GM18867 (cell line): ENCODE measurements at regions not wholly inside any gene's neighbourhood (a gene's known extent, or its start where the extent isn't known, plus 50 kb on each side); places are given as distances from the start of the nearest gene placed in this dataset.

ENCODE experiments used
- ATAC-seq: cut with Tn5 transposase; IDR thresholded peaks from one replicate; pipeline ENCODE4 v1.9.1; 2021; ENCODE audit warnings: mild to moderate bottlenecking, moderate library complexity; ENCODE audit not compliant: unreplicated experiment

DNA sequence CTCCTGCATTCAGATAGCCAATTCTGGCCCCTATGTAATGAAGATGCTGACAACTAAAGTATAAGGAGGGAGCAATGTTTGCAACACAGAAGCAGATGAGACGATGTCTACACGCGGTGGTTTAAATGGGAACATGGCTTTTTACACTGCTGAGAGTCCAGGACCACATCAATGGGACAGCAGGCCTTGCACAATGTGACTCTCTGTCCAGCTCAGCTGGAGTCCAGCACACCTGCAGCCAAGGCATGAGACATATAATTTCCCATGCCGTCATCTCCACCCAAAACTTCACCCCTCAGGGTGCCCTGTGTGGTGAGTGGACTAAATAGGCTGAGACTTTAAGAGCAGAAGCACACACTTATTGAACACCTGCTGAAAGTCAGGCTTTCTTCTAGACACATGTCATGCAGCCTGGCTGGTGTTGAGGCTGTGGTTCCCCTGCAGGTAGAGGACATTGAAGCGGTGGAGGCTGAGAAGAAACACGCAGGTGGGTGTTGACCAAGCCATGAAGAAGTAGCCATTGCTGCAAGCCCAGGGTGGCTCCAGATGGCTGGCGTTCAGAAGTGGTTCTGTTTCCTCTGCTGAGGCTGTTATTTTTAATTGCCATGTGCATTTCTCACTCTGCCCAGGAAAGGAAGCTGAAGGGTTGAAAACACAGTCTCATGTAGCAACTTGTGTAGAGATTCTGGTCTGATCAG lies 345.6 kb downstream of the MYCN start:
- no peak for ATAC-seq

DNA sequence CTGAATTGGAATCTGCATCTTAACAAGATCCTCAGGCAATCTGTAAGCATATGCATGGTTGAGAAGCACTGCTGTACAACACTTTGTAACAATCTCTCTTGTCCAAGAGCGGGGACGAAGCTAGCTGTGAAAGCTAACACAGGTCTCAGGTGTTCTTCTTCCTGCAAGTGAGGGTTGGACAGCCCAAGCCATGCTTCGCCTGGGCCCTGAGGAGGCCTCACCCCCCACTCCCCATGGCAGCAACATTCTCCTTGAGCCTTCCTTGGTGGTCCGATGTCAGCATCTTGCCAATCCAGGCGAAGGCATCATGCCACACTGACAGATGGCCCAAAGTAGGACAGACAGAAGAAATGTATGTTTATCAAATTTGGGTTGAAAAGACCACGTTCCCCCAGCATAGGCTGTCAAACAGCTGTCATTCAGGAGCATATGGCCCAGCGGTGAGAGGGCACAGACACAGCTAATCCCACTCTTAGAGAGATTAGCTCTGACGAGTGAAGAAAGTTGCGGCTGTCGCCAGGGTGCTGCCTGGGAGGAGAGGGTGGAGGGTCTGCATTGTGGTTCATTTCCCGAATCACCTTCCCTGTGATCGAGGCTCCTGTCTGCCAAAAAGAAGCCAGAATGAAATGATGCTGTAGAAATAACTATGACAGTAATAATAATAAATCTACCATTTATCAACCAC lies 344.7 kb downstream of the MYCN start:
- no peak for ATAC-seq

DNA sequence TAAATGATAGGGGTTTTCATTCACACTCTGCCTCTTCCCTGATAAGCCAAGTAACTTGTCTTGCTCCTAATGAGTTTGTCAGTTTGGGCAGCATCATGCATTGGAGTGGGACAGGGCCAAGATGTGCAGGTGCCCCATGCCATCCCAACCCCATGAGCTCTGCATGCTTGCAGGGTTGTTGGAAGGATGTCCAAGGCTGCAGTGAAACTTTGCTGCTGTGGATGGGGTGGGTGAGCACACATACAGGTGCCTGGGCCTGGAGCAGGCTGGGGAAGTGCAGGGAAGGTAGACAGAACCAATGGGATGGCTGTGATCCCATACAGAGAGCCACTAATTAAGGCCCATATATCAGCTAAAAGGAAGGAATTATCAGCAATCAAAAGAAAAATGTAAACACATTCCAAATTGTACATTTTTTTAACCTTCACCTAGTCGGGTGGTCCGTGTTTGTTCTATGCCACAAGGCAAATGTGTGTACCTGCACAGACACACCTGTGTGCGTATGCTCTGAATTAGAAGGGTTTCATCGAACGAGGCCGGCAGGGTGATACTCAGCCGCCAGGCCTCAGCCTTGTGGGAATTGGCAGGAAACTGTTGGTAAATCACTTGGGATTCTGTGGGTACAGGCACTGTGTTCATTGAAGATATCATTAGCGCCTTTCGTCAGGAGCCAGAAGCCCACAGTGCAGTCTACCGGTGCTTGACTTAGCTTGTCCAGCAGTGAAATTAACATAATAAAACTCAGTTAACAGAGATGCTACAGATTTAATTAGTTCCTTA lies 342.9 kb downstream of the MYCN start:
- no peak for ATAC-seq

DNA sequence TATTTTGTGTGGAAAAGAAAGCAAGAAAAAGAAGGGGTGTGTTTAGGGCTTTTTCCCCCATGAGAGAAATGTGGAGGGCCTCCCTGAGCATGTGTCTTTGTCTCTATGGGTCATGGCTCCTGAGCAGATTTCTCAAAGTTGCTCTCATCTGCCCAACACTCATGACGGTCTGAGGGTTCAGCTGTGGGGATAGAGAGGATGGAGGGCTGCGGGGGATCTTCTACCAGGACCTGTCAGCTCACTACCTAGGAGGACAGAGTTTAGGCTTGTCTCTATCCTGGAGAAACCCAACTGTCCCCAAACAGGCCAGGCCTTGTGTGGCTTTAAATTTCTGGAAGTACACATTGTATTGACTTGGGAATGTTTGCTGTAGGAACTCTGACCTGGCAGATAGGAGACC lies 342.2 kb downstream of the MYCN start:
- ATAC-seq, result no peak

DNA sequence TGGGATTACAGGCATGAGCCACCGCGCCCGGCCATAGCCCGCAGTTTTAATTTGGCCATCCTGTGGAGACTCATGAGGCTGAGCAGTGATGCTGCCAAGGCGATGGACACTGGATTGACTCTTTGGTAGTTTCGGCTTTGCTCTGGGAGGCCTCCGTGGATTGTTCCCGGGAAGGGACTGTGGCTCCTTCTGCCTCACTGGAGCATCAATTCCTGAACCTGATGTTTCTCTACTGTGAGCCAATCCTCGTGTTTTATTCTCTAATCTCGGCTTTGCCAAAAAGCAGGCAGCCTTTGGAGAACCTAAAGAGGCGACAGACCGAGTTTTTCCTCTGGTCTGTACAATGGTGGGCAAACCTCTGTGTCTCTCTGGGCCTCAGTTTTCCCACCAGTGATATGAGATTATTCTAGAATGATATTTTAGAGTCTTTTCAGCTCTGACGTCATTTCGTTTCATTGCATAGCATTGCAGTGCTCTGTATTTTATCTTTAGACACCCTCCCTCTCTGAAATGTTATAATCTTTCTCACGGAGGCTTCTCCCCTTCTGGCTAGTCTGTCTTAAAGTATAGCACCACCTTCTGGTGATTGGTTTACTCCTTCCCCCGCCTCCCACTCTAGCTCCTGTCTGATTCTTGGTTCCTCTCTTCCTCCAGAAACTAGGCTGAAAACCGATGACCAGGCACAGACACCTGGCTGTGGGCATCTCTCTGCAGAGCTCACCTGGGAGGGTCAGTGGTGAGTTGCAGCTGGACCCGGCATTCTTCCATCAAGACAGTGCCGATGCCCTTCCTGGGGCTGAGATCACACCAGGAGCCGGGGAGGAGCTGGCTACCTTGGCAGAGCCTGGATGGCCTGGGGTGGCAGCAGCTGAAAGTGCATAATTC lies 341.3 kb downstream of the MYCN start:
- ATAC-seq, result peak; percentile 77

DNA sequence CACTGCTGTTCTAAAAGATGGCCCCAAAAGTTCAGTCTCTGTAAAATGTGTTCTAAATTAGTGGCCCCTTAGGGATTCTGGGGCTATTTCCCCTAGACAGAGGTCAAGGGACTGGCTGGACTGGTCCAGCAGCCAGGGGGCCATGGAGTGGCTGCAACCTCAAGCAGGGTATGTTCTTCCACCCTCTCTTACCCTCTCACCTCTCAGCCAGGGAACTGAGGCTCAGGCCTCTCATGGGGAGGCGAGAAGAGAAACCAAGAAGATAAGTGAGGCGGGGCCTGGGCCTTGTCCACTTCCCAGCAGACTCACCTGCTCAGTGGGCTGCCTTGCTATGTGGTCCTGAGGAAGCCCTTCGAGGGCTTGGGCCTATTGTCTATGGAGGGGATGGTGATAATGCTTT lies 339.7 kb downstream of the MYCN start:
- ATAC-seq, result no peak

DNA sequence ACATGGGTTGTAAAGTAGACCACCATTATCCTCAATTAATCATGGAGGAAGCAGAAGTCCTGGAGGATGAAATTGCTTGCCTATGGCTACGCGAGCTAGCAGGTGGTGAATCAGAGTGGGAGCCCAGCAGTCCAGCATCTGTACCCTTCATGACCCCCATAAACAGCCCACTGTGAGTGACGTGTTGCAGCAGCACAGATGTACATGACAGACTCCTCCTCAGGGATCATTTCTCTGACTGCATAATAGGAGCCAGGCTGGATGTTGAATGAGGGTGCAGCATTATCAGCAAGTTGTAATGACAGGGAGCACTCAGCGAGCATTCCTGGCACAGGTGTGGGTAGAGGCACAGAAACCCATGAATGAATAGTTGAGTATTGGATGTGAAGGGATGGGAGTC lies 339.3 kb downstream of the MYCN start:
- no peak for ATAC-seq

DNA sequence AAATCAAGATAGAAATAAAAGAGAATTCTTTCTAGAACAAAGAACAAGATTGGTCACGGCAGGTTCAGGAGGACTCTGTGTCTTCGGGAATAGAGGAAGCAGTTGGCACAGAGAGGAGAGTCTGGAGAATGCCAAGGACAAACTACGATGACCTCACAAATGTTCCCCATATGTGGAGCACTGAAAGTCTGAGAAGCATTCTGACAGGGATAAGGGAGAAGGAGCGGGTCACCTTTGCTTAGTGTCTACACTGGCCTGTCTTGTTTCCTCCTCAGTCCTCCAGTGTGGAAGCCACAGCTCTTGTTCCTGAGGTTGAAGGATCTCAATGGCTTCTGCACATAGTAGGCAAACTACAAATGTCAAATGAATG lies 338.8 kb downstream of the MYCN start:
- no peak for ATAC-seq

DNA sequence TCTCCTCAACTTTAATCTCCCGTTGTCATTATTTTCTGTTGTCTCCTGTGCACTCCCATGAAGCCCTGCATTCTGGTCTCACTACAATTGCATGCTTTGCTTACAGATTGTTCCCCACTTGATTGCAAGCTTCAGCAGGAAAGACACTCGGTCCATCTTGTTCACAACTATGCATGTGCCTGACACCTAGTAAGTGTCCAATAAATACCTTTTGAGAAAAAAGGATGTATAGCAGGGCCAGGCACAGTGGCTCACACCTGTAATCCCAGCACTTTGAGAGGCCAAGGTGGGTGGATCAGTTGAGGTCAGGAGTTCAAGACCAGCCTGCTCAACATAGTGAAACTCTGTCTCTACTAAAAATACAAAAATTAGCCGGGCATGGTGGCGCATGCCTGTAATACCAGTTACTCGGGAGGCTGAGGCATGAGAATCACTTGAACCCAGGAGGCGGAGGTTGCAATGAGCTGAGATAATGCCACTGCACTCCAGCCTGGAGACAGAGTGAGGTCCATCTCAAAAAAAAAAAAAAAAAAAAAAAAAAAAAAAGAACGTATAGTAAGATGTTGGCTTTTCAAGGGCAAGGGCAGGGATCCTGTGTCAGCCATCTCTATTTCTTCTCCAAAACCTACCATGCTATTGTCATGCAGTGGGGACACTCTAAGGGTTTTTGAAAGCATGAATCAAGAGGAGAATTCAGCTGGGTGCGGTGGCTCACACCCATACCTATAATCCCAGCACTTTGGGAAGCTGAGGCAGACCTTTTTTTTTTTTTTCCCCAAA lies 338.3 kb downstream of the MYCN start:
- ATAC-seq, result no peak

DNA sequence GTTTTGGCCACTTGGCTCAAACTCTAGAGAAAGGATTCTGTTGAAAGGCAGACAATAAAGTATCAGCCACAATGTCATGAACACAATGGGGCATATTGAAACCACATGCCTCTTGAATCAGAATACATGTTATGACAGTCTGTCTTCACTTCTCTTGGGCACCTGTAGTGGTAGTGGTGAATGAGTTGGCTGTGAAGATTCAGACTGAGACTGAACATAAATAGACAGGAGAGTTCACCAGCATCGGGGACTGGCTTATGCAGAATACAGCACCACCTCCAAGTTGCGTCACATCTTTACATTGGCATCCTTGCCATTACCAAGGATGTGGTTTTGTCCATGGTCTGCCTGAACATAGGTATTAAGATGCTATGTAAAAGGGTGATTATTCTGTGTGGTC lies 336.8 kb downstream of the MYCN start:
- no peak for ATAC-seq

DNA sequence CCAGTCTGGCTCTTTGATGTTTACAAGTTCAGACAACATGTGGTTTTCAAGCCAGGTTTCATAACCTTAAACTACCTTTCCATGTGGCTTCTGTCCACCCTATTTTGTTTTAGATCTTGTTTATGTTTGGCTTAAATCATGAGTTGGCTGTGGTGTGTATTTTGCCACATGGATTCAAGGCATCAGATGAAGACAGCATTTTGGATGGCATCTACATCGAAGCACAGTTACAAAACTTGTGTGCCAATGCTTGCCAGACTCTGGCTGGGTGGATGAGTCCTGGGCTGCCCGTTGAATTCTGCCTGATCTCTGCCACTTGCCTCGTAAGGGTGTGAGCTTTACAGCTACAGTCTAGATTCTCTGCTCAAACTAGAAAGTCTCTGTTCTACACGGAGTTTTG lies 335.3 kb downstream of the MYCN start:
- no peak for ATAC-seq

DNA sequence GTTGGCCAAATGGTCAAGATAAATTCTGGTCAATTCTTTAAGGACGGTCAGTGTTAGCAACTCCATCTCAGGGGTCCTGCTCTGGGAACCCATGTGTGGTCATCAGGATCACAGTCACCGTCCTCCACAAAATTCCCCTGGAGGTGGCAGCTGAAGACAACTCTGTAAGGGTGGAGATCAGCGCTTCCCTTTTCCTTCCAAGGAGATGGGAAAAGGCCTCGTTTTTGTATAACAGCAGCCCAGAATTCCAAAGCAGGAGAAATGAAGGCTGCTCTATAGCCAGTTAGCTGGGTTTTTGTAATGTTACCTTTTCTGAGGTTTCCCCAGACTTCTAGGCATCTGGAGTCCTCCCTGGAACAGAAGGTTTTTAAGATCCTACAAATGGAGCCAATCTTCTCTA lies 334.8 kb downstream of the MYCN start:
- ATAC-seq, result no peak

DNA sequence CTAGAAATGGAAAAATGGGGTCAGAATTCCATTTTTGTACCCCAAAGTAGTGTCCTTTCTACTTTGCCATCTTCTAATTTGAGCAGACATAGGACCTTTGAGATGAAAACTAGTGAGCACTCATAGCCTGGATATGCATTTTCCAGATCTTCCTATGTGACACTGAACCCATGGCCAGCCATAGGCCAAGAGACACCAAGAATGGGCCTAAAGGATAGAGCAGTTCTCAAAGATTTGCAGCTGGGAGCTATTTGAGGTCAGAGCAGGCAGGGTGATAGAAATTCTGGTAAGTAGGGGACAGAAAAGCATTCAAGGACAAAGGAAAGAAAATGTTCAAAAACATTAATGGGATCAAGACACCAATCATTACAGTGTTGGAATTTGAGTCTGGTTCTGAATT lies 332.8 kb downstream of the MYCN start:
- no peak for ATAC-seq

DNA sequence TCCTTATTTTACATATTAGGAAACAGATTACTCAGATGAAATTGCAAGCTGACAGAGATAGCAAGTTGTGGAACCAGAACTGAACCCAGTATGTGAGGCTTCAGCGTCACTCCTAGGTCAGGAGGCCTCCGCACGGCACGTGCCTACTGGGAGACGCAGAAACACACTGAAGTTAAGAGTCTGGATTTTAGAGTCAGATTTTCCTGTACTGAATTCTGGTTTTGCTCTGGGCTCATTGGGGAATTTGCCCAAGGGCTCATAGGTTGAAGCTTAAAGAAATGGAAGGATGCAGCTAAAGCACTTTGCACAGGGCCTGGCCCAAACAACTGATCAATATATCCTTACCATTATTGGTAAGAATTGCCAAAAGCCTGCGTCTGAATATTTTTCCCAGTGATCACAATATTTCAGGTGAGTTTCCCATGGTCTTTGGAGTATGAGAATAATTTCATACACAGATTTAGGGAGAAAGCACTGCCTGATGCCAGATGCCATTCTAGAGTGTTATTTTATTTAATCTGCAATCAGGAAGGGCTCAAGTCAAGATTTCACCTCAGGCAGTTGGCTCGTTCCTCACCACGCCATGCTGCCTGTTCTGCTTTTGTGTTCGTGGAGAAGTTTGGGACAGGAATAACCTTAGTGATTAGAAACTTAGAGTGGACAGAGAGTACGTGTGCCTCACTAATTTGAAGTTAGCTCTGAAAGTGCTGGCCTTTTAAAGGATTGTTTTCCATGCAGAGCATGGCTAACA lies 331.9 kb downstream of the MYCN start:
- no peak for ATAC-seq

DNA sequence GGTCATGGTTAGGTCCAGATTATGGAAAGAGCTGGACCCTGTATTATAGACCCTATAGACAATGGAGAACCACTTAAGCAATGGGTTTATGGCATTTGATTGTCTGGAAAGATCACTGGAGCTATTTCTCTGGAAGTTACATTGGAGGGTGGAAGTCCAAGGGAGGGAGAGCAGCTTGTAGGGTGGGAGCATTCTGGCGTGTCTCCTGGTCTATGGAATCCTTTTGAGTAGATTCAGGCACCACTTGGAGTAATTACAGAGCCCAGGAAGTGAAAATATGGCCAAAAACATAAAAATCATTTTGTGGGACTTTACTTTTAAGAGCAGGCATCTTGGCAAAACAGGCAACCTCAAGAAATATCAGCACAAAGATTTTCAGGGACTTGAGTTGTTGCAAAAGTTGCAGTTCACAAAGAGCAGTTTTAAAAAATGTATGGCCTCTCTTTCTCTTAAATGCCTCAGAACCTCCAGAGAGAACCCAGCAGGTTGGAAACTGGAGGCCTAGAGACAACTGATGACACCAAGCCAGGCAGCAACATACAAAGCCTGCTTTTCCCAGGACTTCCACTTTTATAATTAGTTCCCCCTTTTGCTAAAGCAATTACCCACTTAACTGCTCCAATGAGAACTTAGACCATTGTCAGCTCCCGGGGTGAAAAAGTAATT lies 331.0 kb downstream of the MYCN start:
- no peak for ATAC-seq

DNA sequence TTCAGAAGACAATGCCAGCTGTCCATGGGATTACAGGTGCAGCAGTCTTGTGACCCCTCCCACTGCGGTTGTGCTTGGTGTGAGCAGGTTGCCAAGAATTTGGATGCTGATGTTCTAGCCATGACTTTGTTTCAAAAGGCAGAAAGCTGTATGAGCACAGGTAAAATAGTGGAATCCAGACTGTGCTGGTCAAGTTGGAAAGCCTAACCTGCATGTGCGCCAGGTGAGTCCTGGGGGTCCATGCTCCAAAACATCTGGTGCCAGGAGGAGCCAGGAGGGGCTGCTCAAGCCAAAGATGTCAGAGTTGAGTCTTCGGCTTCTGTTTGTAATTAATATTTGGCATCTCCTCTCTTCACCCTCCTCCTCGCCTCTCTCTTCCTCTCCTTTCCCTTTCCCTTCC lies 330.1 kb downstream of the MYCN start:
- ATAC-seq, result no peak

DNA sequence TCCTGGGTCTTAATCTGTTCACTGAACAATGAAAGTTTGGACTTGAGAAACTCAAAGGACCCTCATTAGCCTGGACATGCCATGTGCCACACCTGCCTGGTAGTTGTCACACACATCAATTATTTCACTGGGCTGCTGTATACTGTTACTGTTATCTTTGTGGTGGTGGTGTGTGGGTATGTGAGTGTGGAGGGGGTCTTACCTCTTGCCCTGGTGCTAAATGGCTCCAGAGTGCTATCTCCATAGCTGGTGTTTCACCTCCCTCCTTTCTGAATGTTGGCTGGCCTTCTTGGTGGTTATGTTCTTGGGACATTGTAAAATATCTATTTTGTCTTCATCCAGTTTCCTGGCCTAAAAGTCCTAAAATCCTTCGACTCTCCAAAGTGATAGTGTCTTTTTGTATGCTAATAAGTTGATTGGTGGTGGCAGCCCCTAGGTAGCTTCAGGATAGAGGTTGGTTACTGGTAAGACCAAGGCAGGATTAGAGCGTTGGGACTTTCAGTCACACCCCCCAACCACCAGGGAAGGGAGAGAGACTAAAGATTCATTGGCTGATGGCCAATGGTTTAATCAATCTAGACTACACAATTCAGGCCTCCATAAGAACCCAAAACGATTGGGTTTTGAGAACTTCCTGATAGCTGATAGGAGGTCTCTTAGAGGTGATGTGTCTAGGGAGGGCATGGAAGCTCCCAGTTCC lies 328.1 kb downstream of the MYCN start:
- no peak for ATAC-seq

DNA sequence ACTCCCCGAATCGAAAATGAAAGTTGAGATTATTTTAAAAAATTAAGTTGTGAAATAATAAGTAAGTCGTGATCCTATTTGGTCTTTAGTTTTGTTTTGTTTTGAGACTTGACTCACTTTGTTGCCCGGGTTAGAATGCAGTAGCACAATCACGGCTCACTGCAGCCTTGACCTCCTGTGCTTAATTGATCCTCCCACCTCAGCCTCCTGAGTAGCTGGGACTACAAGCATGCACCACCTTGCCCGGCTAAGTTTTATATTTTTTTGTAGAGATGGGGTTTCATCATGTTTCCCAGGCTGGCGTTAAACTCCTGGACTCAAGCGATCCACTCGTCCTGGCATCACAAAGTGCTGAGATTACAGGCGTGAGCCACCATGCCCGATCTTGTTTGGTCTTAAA lies 326.2 kb downstream of the MYCN start:
- no peak for ATAC-seq
